IPS-20b (cell line): ENCODE measurements at regions not wholly inside any gene's neighbourhood (a gene's known extent, or its start where the extent isn't known, plus 50 kb on each side); places are given as distances from the start of the nearest gene placed in this dataset.

Source experiments
- H3K27ac ChIP-seq: one replicate; pipeline ENCODE4 v1.5.1; 2013; ENCODE audit warnings: low read length
- H3K27me3 ChIP-seq: 2 replicates; pipeline ENCODE4 v1.6.1; 2013; ENCODE audit warnings: mild to moderate bottlenecking, low read length, inconsistent platforms; ENCODE audit not compliant: insufficient read depth
- H3K36me3 ChIP-seq: 2 replicates; pipeline ENCODE4 v1.6.1; 2013; ENCODE audit warnings: low read depth, mild to moderate bottlenecking, inconsistent platforms, low read length, moderate library complexity; ENCODE audit not compliant: insufficient read depth
- H3K4me1 ChIP-seq: 2 replicates; pipeline ENCODE4 v1.6.1; 2013; ENCODE audit warnings: mild to moderate bottlenecking, control low read depth, inconsistent platforms, low read length, moderate library complexity; ENCODE audit not compliant: insufficient read depth
- H3K4me3 ChIP-seq: 2 replicates; pipeline ENCODE4 v1.5.1; 2013; ENCODE audit warnings: mild to moderate bottlenecking, low read length, inconsistent platforms
- H3K9ac ChIP-seq: 2 replicates; pipeline ENCODE4 v1.6.1; 2013; ENCODE audit warnings: low read depth, mild to moderate bottlenecking, inconsistent platforms, low read length, moderate library complexity
- H3K9me3 ChIP-seq: 2 replicates; pipeline ENCODE4 v1.6.1; 2013; ENCODE audit warnings: mild to moderate bottlenecking, low read depth, low read length, inconsistent platforms; ENCODE audit not compliant: insufficient read depth

GRCh38 chr14:83733670-83734069 is 1796.3 kb upstream of the FLRT2 start:
- Histone ChIP-seq H3K4me1 (no peaks in the 10 kb centered on the region), H3K9ac (no peak overlapping the region), H3K9me3 (peaks cover 12% of the 10 kb centered on the region), H3K27ac (no peak overlapping the region), H3K36me3 (no peaks in the 10 kb centered on the region), H3K27me3 (no peaks in the 10 kb centered on the region), H3K4me3 (no peak overlapping the region)

DNA sequence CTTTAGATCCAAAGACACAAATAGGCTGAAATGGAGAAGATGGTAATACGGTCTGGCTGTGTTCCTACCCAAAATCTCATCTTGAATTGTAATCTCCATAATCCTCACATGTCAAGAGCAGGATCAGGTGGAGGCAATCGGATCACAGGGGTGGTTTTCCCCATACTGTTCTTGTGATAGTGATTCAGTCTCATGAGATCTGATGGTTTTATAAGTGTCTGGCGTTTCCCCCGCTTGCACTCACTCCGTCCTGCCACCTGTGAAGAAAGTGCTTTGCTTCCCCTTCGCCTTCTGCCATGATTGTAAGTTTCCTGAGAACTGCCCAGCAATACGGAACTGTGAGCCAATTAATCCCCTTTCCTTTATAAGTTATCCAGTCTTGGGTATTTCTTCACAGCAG is 1795.5 kb upstream of the FLRT2 start:
- Histone ChIP-seq H3K4me3 (no peak overlapping the region), H3K27ac (no peak overlapping the region), H3K9me3 (peaks cover 7% of the 10 kb centered on the region), H3K36me3 (no peaks in the 10 kb centered on the region), H3K27me3 (no peaks in the 10 kb centered on the region), H3K9ac (no peak overlapping the region), H3K4me1 (no peaks in the 10 kb centered on the region)

DNA sequence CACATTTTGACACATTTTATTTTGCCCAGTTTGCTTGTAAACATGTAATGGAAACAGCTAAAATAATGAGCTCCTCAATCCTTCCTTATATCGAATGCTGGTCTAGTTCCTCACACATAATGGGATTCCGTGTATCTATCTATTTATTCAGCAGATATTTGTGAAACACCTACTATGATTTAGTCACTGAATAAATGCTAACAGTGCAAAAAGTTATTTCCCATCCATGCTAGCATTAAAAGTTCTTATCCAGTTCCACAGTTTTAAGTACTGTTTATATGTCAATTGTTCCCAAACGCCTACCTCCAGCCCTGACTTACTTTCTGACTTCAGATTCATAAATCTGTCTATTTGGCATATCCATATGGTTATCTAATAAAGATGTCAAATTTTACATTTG is 1788.7 kb upstream of the FLRT2 start:
- Histone ChIP-seq H3K27ac (no peak overlapping the region), H3K4me1 (no peaks in the 10 kb centered on the region), H3K4me3 (no peak overlapping the region), H3K36me3 (no peaks in the 10 kb centered on the region), H3K9me3 (no peaks in the 10 kb centered on the region), H3K9ac (no peak overlapping the region), H3K27me3 (no peaks in the 10 kb centered on the region)

- H3K36me3 ChIP-seq = no peaks in the 10 kb centered on the region
- H3K9ac ChIP-seq = no peak overlapping the region
- no peaks in the 10 kb centered on the region for H3K4me1 ChIP-seq
- H3K27ac ChIP-seq = no peak overlapping the region
- H3K4me3 ChIP-seq = no peak overlapping the region
- H3K9me3 ChIP-seq = no peaks in the 10 kb centered on the region
- H3K27me3 ChIP-seq = no peaks in the 10 kb centered on the region
Measured at GRCh38 chr14:83744224-83744623, 1785.7 kb upstream of the FLRT2 start.

DNA sequence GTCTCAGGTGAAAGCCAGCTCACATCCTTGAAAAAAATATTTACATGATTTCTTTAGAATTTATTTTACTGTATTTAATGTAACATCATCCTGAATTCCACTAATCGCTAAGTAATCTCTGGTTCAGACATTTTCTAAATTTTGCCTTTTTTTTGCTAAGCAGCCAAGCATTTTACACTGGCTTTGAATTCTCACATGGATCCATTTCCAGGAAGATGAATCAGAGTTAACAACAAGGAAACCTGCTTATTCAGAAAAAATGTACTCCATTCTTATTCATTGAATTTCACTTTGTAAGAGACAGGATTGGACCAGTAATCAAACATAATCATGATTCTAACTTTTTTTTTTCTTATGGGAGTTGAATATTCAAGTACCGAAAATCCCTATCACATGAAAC is 1785.1 kb upstream of the FLRT2 start:
- Histone ChIP-seq H3K9ac (no peak overlapping the region), H3K27me3 (no peaks in the 10 kb centered on the region)

DNA sequence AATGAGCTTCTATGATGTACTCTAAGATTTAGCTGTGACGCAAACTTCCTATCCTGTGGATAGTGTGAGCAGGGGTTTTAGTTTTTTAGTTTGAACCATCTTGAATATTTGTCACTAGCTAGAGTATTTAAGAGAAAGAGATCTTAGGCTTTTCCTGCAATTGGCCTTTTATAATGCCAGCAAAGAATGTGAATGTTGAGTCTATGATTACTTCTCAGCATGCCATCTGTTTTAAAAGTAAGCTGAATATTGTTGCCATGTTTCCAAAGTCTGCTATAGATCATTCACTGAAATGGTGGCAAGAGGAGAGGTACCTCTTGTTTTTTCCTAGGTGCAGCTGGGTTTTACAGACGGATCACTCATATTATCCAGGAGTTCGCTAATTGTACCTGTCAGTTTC is 1783.6 kb upstream of the FLRT2 start:
- Histone ChIP-seq H3K27me3 (no peaks in the 10 kb centered on the region), H3K9ac (no peak overlapping the region), H3K4me3 (no peak overlapping the region), H3K36me3 (no peaks in the 10 kb centered on the region), H3K27ac (no peak overlapping the region), H3K9me3 (no peaks in the 10 kb centered on the region), H3K4me1 (no peaks in the 10 kb centered on the region)

More for the DNA sequence above, 1785.1 kb upstream of the FLRT2 start:
- Histone ChIP-seq H3K36me3 (no peaks in the 10 kb centered on the region), H3K27ac (no peak overlapping the region), H3K9me3 (no peaks in the 10 kb centered on the region), H3K4me1 (no peaks in the 10 kb centered on the region), H3K4me3 (no peak overlapping the region)

DNA sequence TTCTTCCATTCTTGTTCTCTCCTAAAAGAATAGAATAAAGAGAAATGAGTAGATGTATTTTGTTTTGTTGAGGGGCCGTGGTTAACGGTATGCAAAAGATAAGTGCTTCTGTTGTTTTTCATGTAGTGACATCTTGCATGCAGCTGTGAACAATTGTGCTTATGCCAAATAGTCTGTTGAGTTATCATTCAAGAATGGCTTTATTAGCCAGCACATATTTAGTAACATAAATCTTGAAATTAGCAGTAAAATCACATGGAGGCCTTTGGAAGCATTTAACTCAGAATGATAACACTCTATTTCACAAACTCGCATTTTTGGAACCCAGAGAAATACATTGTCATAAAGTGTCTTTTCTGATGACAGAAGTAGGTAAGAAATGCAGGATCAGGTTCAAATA is 1772.0 kb upstream of the FLRT2 start:
- no peaks in the 10 kb centered on the region for H3K4me1 ChIP-seq
- no peaks in the 10 kb centered on the region for H3K36me3 ChIP-seq
- H3K27me3 ChIP-seq = no peaks in the 10 kb centered on the region
- H3K27ac ChIP-seq = no peak overlapping the region
- no peak overlapping the region for H3K9ac ChIP-seq
- H3K4me3 ChIP-seq = no peak overlapping the region
- no peaks in the 10 kb centered on the region for H3K9me3 ChIP-seq

GRCh38 chr14:83764656-83765599 is 1765.0 kb upstream of the FLRT2 start:
- Histone ChIP-seq H3K36me3 (no peaks in the 10 kb centered on the region), H3K27me3 (no peaks in the 10 kb centered on the region), H3K4me3 (no peak overlapping the region), H3K9me3 (peaks cover 10% of the 10 kb centered on the region), H3K4me1 (no peaks in the 10 kb centered on the region), H3K27ac (no peak overlapping the region), H3K9ac (no peak overlapping the region)

- H3K9me3 ChIP-seq = no peaks in the 10 kb centered on the region
- no peaks in the 10 kb centered on the region for H3K4me1 ChIP-seq
- H3K36me3 ChIP-seq = no peaks in the 10 kb centered on the region
- H3K27ac ChIP-seq = no peak overlapping the region
- H3K4me3 ChIP-seq = no peak overlapping the region
- H3K9ac ChIP-seq = no peak overlapping the region
- no peaks in the 10 kb centered on the region for H3K27me3 ChIP-seq
Measured at GRCh38 chr14:83777516-83777915, 1752.4 kb upstream of the FLRT2 start.

- H3K9ac ChIP-seq = no peak overlapping the region
- no peaks in the 10 kb centered on the region for H3K36me3 ChIP-seq
- H3K27ac ChIP-seq = no peak overlapping the region
- no peaks in the 10 kb centered on the region for H3K4me1 ChIP-seq
- no peaks in the 10 kb centered on the region for H3K9me3 ChIP-seq
- H3K27me3 ChIP-seq = no peaks in the 10 kb centered on the region
- H3K4me3 ChIP-seq = no peak overlapping the region
Measured at GRCh38 chr14:83779266-83779665, 1750.7 kb upstream of the FLRT2 start.

- no peaks in the 10 kb centered on the region for H3K9me3 ChIP-seq
- no peak overlapping the region for H3K9ac ChIP-seq
- no peak overlapping the region for H3K27ac ChIP-seq
- no peaks in the 10 kb centered on the region for H3K27me3 ChIP-seq
- H3K36me3 ChIP-seq = no peaks in the 10 kb centered on the region
- no peaks in the 10 kb centered on the region for H3K4me1 ChIP-seq
- H3K4me3 ChIP-seq = no peak overlapping the region
Measured at GRCh38 chr14:83780321-83780720, 1749.6 kb upstream of the FLRT2 start.

- Histone ChIP-seq H3K27me3 (no peaks in the 10 kb centered on the region), H3K9me3 (no peaks in the 10 kb centered on the region), H3K4me1 (no peaks in the 10 kb centered on the region), H3K27ac (no peak overlapping the region), H3K9ac (no peak overlapping the region), H3K4me3 (no peak overlapping the region), H3K36me3 (no peaks in the 10 kb centered on the region)
Measured at GRCh38 chr14:83798421-83798820, 1731.5 kb upstream of the FLRT2 start.
